HG03575 (cell line): ENCODE measurements at regions not wholly inside any gene's neighbourhood (a gene's known extent, or its start where the extent isn't known, plus 50 kb on each side); places are given as distances from the start of the nearest gene placed in this dataset.

Source experiments
- ATAC-seq: cut with Tn5 transposase; IDR thresholded peaks from one replicate; pipeline ENCODE4 v1.9.1; 2021; ENCODE audit not compliant: unreplicated experiment, insufficient number of reproducible peaks, low FRiP score; ENCODE audit errors: extremely low read depth

DNA sequence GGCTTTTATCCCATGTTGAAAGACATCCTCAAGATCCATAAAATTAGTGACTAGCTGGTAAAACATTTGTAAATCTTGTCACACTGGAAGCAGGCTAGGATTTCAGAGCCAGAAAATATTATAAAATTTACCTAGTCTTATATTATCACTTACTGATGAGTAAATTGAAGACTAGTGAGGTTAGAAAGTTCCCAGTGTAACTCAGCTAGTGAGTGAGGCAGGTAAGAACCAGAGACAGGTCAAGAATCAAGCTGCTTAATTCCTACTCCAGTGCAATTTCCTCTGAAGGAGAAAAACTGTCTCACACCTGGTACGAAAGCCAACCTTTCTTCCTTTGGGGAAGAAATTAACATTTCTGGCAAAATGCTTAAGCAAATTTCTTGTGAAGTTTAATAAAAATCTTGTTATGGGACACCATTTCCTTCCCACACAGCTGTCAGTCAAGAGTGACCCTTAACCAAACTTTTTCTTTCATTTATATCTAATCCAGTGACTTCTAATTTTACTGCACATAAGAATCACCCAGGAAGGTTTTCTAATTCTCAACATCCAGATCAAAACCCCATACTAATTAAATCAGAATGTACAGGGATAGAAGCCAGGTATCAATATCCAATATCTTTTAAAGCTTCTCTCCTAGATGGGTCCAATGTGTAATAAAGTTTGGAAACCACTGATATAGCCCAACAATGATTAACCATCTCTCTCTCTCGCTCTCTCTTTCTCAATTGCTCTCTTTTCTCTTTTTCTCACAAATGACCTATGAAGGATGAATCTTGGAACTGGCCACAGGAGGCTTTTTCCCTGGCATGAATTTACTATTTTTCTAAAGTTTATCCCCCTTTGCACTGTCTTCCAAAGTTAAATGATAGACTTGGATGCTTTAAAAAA is 264.3 kb upstream of the SLC39A10 start:
- no peak for ATAC-seq

DNA sequence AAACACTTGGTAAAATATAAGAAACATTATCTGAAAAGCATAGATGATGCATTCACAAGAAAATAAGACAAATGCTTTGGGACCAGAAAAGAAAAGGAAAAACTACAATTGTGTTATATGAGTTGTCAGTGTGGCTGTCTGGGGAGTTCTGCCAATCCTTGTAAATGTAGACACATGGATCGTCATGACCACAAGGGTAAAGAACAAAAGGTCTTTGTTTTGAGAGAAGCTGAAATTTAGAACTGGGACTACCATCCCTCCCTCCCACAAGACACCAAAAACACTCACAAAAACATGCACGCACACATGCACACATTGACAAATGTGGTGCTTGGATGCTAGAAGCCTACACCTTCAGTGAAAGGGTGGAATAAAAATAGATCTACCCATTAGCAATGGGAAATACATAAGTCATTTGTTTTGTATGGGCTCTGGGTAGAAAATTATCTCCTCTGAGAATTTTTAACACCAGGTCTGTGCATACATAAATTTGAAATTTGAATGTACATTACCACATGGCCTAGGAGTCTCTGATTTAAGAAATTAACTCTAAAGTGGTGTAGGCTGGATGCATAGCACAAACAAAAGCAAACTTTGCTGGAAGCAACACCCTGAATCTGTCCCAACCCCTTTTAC is 266.2 kb upstream of the SLC39A10 start:
- no peak for ATAC-seq

DNA sequence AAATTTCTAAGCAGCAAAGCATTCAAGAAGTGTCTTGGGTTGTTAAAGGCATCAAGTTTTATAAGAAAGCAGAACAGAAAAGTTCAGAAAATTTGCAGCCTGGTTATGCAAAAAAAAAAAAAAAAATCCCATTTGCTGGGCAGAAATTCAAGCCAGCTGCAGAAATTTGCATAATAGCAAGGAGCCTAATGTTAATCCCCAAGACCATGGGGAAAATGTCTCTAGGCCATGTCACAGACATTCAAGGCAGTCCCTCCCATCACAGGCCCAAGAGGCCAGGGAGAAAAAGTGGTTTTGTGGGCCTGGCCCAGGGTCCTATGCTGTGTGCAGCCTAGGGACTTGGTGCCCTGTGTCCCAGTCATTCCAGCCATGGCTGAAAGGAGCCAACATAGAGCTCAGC is 269.0 kb upstream of the SLC39A10 start:
- no peak for ATAC-seq

DNA sequence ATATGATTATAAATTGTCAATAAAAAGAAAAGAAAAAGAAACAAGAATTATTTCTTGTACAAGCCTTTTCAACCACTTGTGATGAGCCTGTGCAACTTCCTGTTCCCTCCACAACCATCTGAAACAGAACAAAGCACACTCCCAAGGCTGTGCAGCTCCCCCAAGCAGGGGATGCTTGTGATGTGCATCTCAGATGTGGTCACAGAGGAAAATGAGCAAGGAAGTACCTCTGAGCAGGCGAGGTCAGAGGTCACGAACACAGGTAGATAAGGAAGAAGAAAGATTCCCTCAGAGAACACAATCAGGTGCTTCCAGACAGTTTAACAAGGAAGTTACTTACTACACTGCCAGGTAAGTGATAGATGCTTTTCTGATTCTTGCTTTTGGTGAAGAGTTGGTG is 274.8 kb upstream of the SLC39A10 start:
- ATAC-seq = no peak

- ATAC-seq = no peak
Measured at GRCh38 chr2:195370167-195370943, 286.7 kb upstream of the SLC39A10 start.

DNA sequence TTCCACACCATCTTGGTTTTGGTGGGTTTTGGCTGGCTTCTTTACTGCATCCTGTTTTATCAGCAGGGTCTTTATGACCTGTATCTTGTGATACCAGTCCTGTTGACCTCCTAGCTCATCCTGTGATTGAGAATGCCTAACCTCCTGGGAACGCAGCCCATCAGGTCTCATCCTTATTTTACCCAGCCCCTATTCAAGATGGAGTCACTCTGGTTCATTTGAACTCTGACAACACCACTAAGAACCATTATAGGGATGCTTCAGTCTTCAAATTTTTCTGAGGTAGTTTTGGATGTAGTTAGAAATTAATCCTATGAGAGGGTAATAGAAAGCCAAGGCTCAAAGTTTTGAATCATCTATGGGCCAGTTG is 287.8 kb upstream of the SLC39A10 start:
- ATAC-seq = no peak

GRCh38 chr2:195368249-195369217 is 288.5 kb upstream of the SLC39A10 start:
- no peak for ATAC-seq

DNA sequence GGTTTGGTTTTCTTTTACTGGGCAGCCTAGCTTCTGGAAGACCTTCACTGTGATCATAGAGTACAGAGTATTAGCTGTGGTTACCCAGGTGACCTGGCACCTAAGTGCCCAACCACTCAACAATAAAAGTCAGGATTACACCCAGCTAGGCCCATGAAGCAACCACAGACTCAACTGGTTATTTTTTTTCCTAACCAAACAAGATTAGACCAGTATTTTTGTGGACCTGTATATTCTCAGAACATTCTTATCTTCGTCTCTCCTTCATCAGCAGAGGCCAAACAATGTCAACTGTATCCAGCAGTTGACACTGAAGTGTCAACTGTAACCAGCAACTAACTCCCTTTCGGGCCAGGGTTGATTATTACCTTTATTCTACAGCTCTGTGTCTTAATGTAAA is 289.2 kb upstream of the SLC39A10 start:
- no peak for ATAC-seq

- ATAC-seq = no peak
Measured at GRCh38 chr2:195364015-195364965, 292.7 kb upstream of the SLC39A10 start.

DNA sequence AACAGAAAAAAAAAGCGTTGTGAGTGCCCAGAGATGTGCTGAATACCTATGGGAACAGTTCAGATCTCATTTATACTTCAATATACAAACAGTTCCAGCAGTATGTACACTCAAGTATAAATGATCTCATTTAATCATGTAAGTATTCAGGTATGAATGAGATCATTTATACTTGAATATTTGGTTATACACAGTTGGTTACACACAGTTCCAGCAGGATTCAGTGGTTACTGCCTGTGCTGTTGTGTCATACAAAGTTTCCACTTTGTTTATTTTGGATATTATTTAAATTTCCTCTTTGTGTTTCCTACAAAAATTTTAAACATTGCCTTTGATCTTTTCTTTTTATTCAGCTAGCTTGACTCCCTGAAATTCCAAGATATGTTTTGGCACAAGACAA is 293.5 kb upstream of the SLC39A10 start:
- ATAC-seq = no peak

DNA sequence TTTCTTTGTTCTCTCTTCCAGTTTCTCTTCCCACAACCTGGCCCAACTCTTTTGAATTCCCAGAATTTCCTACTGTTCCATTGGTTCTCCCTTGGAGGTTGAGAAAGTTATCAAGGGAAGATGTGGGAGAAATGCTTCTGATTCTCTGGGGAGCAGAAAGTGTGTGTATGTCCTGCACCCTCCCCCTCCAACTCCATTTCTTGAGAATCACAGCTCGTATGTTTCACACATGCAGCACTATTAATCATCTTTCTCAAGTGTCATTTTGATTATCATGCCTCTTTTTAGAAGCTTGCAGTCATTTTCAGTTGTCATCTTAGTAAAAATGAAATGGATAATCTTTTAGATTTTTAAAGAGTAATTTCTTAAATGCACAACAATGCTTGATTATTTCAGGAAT is 296.8 kb upstream of the SLC39A10 start:
- ATAC-seq = no peak

- no peak for ATAC-seq
Measured at GRCh38 chr2:195359043-195359735, 297.8 kb upstream of the SLC39A10 start.

DNA sequence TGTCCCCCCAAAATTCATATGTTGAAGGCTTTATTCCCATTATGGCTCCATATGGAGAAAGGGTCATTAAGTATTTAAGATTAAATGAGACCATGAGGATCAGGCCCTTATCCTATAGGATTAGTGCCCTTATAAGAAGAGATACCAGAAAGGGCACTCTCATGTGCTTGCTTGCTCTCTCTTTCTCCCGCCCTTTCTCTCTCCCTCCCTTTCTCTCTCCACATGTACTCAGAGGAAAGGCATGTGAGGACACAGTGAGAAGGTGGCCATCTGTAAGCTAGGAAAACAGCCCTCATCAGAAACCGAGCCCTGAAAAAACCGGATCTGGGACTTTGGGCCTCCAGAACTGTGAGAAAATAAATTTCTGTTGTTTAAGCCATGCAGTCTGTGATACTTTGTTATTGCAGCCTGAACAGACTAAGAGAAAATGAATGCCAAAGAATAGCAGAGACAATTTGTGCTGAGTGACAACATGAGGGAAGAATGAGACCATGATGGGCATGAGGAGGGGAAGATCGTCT is 300.0 kb upstream of the SLC39A10 start:
- ATAC-seq = no peak

- no peak for ATAC-seq
Measured at GRCh38 chr2:195356026-195356425, 301.0 kb upstream of the SLC39A10 start.

DNA sequence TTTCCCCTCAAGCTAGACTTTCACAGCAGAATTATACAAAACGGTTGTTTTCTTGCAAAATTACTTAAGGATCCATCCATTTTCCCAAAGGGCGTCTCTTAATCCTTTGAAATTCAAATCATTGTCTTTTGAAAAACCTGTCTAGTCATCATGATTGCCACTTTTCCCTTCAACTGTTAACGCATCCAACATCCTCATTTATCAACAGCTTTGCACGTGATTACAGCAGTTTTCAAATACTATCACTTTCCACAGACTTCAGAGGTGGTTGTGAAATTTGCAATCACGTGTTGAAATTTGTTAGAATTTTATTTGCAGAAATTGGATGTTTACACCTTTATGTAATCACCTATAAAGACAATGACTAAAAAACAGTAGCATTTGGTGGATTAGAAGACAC is 304.4 kb upstream of the SLC39A10 start:
- no peak for ATAC-seq

- no peak for ATAC-seq
Measured at GRCh38 chr2:195343942-195344530, 313.0 kb upstream of the SLC39A10 start.

DNA sequence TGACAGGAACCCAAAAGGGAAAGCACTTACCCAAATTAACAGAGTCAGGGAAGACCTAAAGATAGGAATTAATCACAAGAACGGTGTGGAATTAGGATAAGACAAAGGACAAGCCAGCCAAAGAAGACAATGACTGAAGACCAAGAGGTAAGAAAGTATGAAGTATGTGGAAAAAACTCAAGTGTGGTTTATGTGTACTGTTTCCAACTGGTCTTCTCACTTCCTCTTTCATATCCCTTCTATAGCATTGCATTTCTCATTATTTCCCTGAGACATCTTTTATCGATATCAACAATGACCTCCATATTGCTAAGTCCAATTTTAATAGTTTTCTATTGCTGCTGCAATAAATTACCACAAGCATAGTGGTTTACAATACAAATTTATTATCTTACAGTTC is 313.5 kb upstream of the SLC39A10 start:
- ATAC-seq = no peak
